ENCODE measurements at regions not wholly inside any gene's neighbourhood (a gene's known extent, or its start where the extent isn't known, plus 50 kb on each side); places are given as distances from the start of the nearest gene placed in this dataset.

- no peak for DNase-seq
These were observed 496.8 kb upstream of the AKR1E2 start for GRCh38 chr10:4329225-4329624.

- DNase-seq, result no peak
These were observed 499.4 kb upstream of the AKR1E2 start for GRCh38 chr10:4326647-4327046.

GRCh38 chr10:4319870-4320367 lies 506.1 kb upstream of the AKR1E2 start:
- no peak for DNase-seq

- DNase-seq, result no peak
These were observed 509.7 kb upstream of the AKR1E2 start for GRCh38 chr10:4316161-4316810.

- DNase-seq, result no peak
These were observed 510.5 kb upstream of the AKR1E2 start for GRCh38 chr10:4315551-4315950.

GRCh38 chr10:4313051-4313450 lies 513.0 kb upstream of the AKR1E2 start:
- DNase-seq, result no peak

- DNase-seq, result no peak
These were observed 513.8 kb upstream of the AKR1E2 start for GRCh38 chr10:4312051-4312835.

- no peak for DNase-seq
These were observed 515.8 kb upstream of the AKR1E2 start for GRCh38 chr10:4310172-4310571.

GRCh38 chr10:4307910-4308309 lies 518.1 kb upstream of the AKR1E2 start:
- no peak for DNase-seq

GRCh38 chr10:4306871-4307270 lies 519.1 kb upstream of the AKR1E2 start:
- no peak for DNase-seq

GRCh38 chr10:4303045-4303444 lies 518.0 kb upstream of the KLF6 start:
- no peak for DNase-seq

- no peak for DNase-seq
These were observed 516.5 kb upstream of the KLF6 start for GRCh38 chr10:4301291-4302045.

GRCh38 chr10:4296161-4296560 lies 511.2 kb upstream of the KLF6 start:
- no peak for DNase-seq

- no peak for DNase-seq
These were observed 510.2 kb upstream of the KLF6 start for GRCh38 chr10:4294996-4295792.

GRCh38 chr10:4294271-4294670 lies 509.3 kb upstream of the KLF6 start:
- DNase-seq, result no peak

GRCh38 chr10:4291990-4292389 lies 507.0 kb upstream of the KLF6 start:
- DNase-seq, result no peak

GRCh38 chr10:4285121-4285520 lies 500.1 kb upstream of the KLF6 start:
- no peak for DNase-seq

- no peak for DNase-seq
These were observed 499.0 kb upstream of the KLF6 start for GRCh38 chr10:4283846-4284610.

GRCh38 chr10:4282496-4282895 lies 497.5 kb upstream of the KLF6 start:
- no peak for DNase-seq

- DNase-seq, result no peak
These were observed 496.3 kb upstream of the KLF6 start for GRCh38 chr10:4281190-4281825.

- no peak for DNase-seq
These were observed 495.6 kb upstream of the KLF6 start for GRCh38 chr10:4280461-4281189.
